ENCODE measurements at regions not wholly inside any gene's neighbourhood (a gene's known extent, or its start where the extent isn't known, plus 50 kb on each side); places are given as distances from the start of the nearest gene placed in this dataset.
"Not testable (repeated sequence)": the region's sequence is repeated elsewhere in the genome, so short reads cannot be mapped to it uniquely, and the experiment has no call there.

GRCh38 chr2:160583813-160584537 lies 90.4 kb upstream of the RBMS1 start:
- no peak for DNase-seq (ENCODE audit: extremely low read depth in 1 of 2, low read depth in 1 of 2)

GRCh38 chr2:160584972-160585494 lies 91.4 kb upstream of the RBMS1 start:
- DNase-seq (ENCODE audit: extremely low read depth in 1 of 2, low read depth in 1 of 2): no peak

- no peak for DNase-seq (ENCODE audit: extremely low read depth in 1 of 2, low read depth in 1 of 2)
Observed at GRCh38 chr2:160590664-160591063, 97.1 kb upstream of the RBMS1 start.

- no peak for DNase-seq (ENCODE audit: extremely low read depth in 1 of 2, low read depth in 1 of 2)
Observed at GRCh38 chr2:160592401-160592800, 98.8 kb upstream of the RBMS1 start.

- DNase-seq (ENCODE audit: extremely low read depth in 1 of 2, low read depth in 1 of 2): no peak
Observed at GRCh38 chr2:160592993-160593392, 99.4 kb upstream of the RBMS1 start.

- DNase-seq (ENCODE audit: extremely low read depth in 1 of 2, low read depth in 1 of 2): no peak
Observed at GRCh38 chr2:160596441-160596840, 102.8 kb upstream of the RBMS1 start.

- not testable (repeated sequence) for DNase-seq (ENCODE audit: extremely low read depth in 1 of 2, low read depth in 1 of 2)
Observed at GRCh38 chr2:160600437-160600836, 106.8 kb upstream of the RBMS1 start.

GRCh38 chr2:160602073-160602472 lies 108.5 kb upstream of the RBMS1 start:
- no peak for DNase-seq (ENCODE audit: extremely low read depth in 1 of 2, low read depth in 1 of 2)

- no peak for DNase-seq (ENCODE audit: extremely low read depth in 1 of 2, low read depth in 1 of 2)
Observed at GRCh38 chr2:160603771-160604510, 110.3 kb upstream of the RBMS1 start.

GRCh38 chr2:160606341-160606740 lies 112.7 kb upstream of the RBMS1 start:
- no peak for DNase-seq (ENCODE audit: extremely low read depth in 1 of 2, low read depth in 1 of 2)

- no peak for DNase-seq (ENCODE audit: extremely low read depth in 1 of 2, low read depth in 1 of 2)
Observed at GRCh38 chr2:160608599-160608998, 115.0 kb upstream of the RBMS1 start.

GRCh38 chr2:160609346-160609745 lies 115.7 kb upstream of the RBMS1 start:
- DNase-seq (ENCODE audit: extremely low read depth in 1 of 2, low read depth in 1 of 2): no peak

- no peak for DNase-seq (ENCODE audit: extremely low read depth in 1 of 2, low read depth in 1 of 2)
Observed at GRCh38 chr2:160610041-160610440, 116.4 kb upstream of the RBMS1 start.

GRCh38 chr2:160612266-160612856 lies 118.8 kb upstream of the RBMS1 start:
- no peak for DNase-seq (ENCODE audit: extremely low read depth in 1 of 2, low read depth in 1 of 2)

GRCh38 chr2:160613466-160614153 lies 120.0 kb upstream of the RBMS1 start:
- no peak for DNase-seq (ENCODE audit: extremely low read depth in 1 of 2, low read depth in 1 of 2)

- no peak for DNase-seq (ENCODE audit: extremely low read depth in 1 of 2, low read depth in 1 of 2)
Observed at GRCh38 chr2:160614391-160614790, 120.8 kb upstream of the RBMS1 start.

GRCh38 chr2:160615706-160616105 lies 122.1 kb upstream of the RBMS1 start:
- DNase-seq (ENCODE audit: extremely low read depth in 1 of 2, low read depth in 1 of 2): no peak

- DNase-seq (ENCODE audit: extremely low read depth in 1 of 2, low read depth in 1 of 2): no peak
Observed at GRCh38 chr2:160616149-160616548, 122.5 kb upstream of the RBMS1 start.

GRCh38 chr2:160621748-160622147 lies 128.1 kb upstream of the RBMS1 start:
- DNase-seq (ENCODE audit: extremely low read depth in 1 of 2, low read depth in 1 of 2): no peak

- not testable (repeated sequence) for DNase-seq (ENCODE audit: extremely low read depth in 1 of 2, low read depth in 1 of 2)
Observed at GRCh38 chr2:160628020-160628637, 134.5 kb upstream of the RBMS1 start.

- DNase-seq (ENCODE audit: extremely low read depth in 1 of 2, low read depth in 1 of 2): no peak
Observed at GRCh38 chr2:160628811-160629210, 135.2 kb upstream of the RBMS1 start.
